ENCODE measurements at regions not wholly inside any gene's neighbourhood (a gene's known extent, or its start where the extent isn't known, plus 50 kb on each side); places are given as distances from the start of the nearest gene placed in this dataset.

GRCh38 chr6:120031837-120032236 is 682.3 kb upstream of the MAN1A1 start:
- no peak for DNase-seq

- DNase-seq = no peak
These were observed 677.2 kb upstream of the MAN1A1 start for GRCh38 chr6:120026791-120027190.

GRCh38 chr6:120010075-120010474 is 660.5 kb upstream of the MAN1A1 start:
- no peak for DNase-seq

- no peak for DNase-seq
These were observed 655.9 kb upstream of the MAN1A1 start for GRCh38 chr6:120005292-120005976.

GRCh38 chr6:119986934-119987549 is 637.5 kb upstream of the MAN1A1 start:
- DNase-seq = no peak

GRCh38 chr6:119985952-119986736 is 636.6 kb upstream of the MAN1A1 start:
- no peak for DNase-seq

GRCh38 chr6:119980802-119981201 is 631.2 kb upstream of the MAN1A1 start:
- DNase-seq = no peak

GRCh38 chr6:119979862-119980261 is 630.3 kb upstream of the MAN1A1 start:
- no peak for DNase-seq

- no peak for DNase-seq
These were observed 628.8 kb upstream of the MAN1A1 start for GRCh38 chr6:119978274-119978889.

GRCh38 chr6:119974430-119975159 is 625.0 kb upstream of the MAN1A1 start:
- no peak for DNase-seq

- DNase-seq = no peak
These were observed 616.9 kb upstream of the MAN1A1 start for GRCh38 chr6:119966484-119966883.

GRCh38 chr6:119965900-119966299 is 616.3 kb upstream of the MAN1A1 start:
- DNase-seq = no peak

- DNase-seq = no peak
These were observed 615.4 kb upstream of the MAN1A1 start for GRCh38 chr6:119965008-119965407.

- DNase-seq = no peak
These were observed 612.9 kb upstream of the MAN1A1 start for GRCh38 chr6:119962505-119962904.

- no peak for DNase-seq
These were observed 611.9 kb upstream of the MAN1A1 start for GRCh38 chr6:119961450-119961849.

GRCh38 chr6:119960456-119960855 is 610.9 kb upstream of the MAN1A1 start:
- DNase-seq = no peak

- no peak for DNase-seq
These were observed 610.5 kb upstream of the MAN1A1 start for GRCh38 chr6:119960036-119960435.

- no peak for DNase-seq
These were observed 607.6 kb upstream of the MAN1A1 start for GRCh38 chr6:119957195-119957594.

GRCh38 chr6:119952696-119953095 is 603.1 kb upstream of the MAN1A1 start:
- DNase-seq = no peak

GRCh38 chr6:119950681-119951080 is 601.1 kb upstream of the MAN1A1 start:
- no peak for DNase-seq

GRCh38 chr6:119942078-119942752 is 592.7 kb upstream of the MAN1A1 start:
- no peak for DNase-seq

GRCh38 chr6:119938752-119939151 is 589.2 kb upstream of the MAN1A1 start:
- no peak for DNase-seq
